ENCODE measurements at regions not wholly inside any gene's neighbourhood (a gene's known extent, or its start where the extent isn't known, plus 50 kb on each side); places are given as distances from the start of the nearest gene placed in this dataset.

GRCh38 chr1:21378705-21379494 lies 61.0 kb upstream of the NBPF3 start:
- TF ChIP-seq CTCF (IDR thresholded peaks at IDR 0.05) (no peak), CREM (CRISPR knock-in tag; IDR thresholded peaks at IDR 0.05) (no peak), NFYB (CRISPR knock-in tag; conservative IDR thresholded peaks at IDR 0.05; ENCODE audit: low read depth) (no peak), MYBL2 (CRISPR knock-in tag; IDR thresholded peaks at IDR 0.05) (no peak), JUN (CRISPR knock-in tag; IDR thresholded peaks at IDR 0.05) (no peak), MAX (CRISPR knock-in tag; IDR thresholded peaks at IDR 0.05) (no peak)

Measured in WTC11 (cell line).